H1 (cell line): ENCODE measurements at regions not wholly inside any gene's neighbourhood (a gene's known extent, or its start where the extent isn't known, plus 50 kb on each side); places are given as distances from the start of the nearest gene placed in this dataset.

Experiments
- NRF1 ChIP-seq: IDR thresholded peaks from 2 replicates; pipeline ENCODE4 v1.6.1; 2011; ENCODE audit warnings: mild to moderate bottlenecking, low read depth, low read length, improper control_type of control experiment

DNA sequence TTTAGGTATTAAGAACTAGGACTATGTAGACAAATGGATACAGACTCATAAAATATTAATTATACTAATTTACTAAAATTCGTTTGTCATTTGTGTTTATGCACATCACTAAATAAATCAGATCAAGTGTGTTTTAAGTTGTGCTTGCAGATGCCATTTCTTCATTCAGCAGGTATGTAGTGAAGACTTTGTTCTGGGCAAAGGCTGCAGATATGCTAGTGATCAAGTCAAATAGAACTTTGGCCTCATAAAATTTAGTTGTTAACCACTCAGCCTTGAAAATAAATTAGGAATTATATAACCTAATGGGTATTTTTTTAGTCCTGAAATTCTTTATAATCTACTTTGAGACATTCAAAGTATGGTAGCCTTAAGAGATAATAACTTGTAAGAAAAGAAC lies 80.4 kb upstream of the TRPC4 start (continued):
- no peak for TF ChIP-seq NRF1
